A673 (cell line): ENCODE measurements at regions not wholly inside any gene's neighbourhood (a gene's known extent, or its start where the extent isn't known, plus 50 kb on each side); places are given as distances from the start of the nearest gene placed in this dataset.

Source experiments
- BruUV-seq: library from RNA; stranded (reverse); fragments of 400-500 nt; replicated peaks from 2 replicates; lab custom pipeline; 2021; lab: Mats Ljungman, UMichigan
- CTCF ChIA-PET: fragments of 300-600 bp; sonication (Branson Sonifier 250); formaldehyde crosslinking; loops from one replicate; lab custom pipeline; 2022; ENCODE audit warnings: antibody characterized with exemption; lab: Charles Lee
- POLR2A ChIA-PET: fragments of 300-600 bp; sonication (Branson Sonifier 250); formaldehyde crosslinking; loops from one replicate; lab custom pipeline; 2022; ENCODE audit warnings: antibody characterized with exemption; ENCODE audit not compliant: low non-redundant PET; lab: Charles Lee
- DNase-seq: peaks from one replicate; pipeline ENCODE4 v3.0.0-alpha.2; 2015; ENCODE audit warnings: low spot score
- H3K27ac ChIP-seq: fragments of 200-600 bp; sonication (generic); 2 replicates; pipeline ENCODE4 v1.5.1; 2016; ENCODE audit warnings: mixed run types, low read depth, mild to moderate bottlenecking, mixed read lengths, antibody characterized with exemption, low read length; ENCODE audit not compliant: poor library complexity, severe bottlenecking
- H3K27me3 ChIP-seq: fragments of 200-600 bp; sonication (generic); replicated peaks from 2 replicates; pipeline ENCODE4 v1.6.1; 2017; ENCODE audit warnings: mixed run types, low read depth, mild to moderate bottlenecking, mixed read lengths, antibody characterized with exemption, low read length; ENCODE audit not compliant: insufficient read depth, poor library complexity
- H3K36me3 ChIP-seq: fragments of 200-600 bp; sonication (generic); 2 replicates; pipeline ENCODE4 v1.6.1; 2016; ENCODE audit warnings: mixed run types, mild to moderate bottlenecking, mixed read lengths, antibody characterized with exemption, low read length; ENCODE audit not compliant: insufficient read depth, poor library complexity, severe bottlenecking
- H3K4me1 ChIP-seq: fragments of 200-600 bp; sonication (generic); 2 replicates; pipeline ENCODE4 v1.6.1; 2017; ENCODE audit warnings: mixed run types, mild to moderate bottlenecking, mixed read lengths, antibody characterized with exemption, low read length; ENCODE audit not compliant: insufficient read depth, poor library complexity, severe bottlenecking
- H3K4me3 ChIP-seq: fragments of 200-600 bp; sonication (generic); 2 replicates; pipeline ENCODE4 v1.5.1; 2016; ENCODE audit warnings: low read depth, mixed run types, mild to moderate bottlenecking, mixed read lengths, low read length; ENCODE audit not compliant: poor library complexity, severe bottlenecking
- H3K9me3 ChIP-seq: fragments of 200-600 bp; sonication (generic); 2 replicates; pipeline ENCODE4 v1.6.1; 2016; ENCODE audit warnings: mixed run types, low read depth, mild to moderate bottlenecking, mixed read lengths, antibody characterized with exemption, low read length; ENCODE audit not compliant: poor library complexity, severe bottlenecking
- EZH2 ChIP-seq: fragments of 200-600 bp; sonication (generic); IDR thresholded peaks from 2 replicates; pipeline ENCODE4 v1.6.1; 2017; ENCODE audit warnings: borderline replicate concordance, low read depth, mild to moderate bottlenecking, mixed read lengths, antibody characterized with exemption, low read length; ENCODE audit not compliant: poor library complexity, severe bottlenecking
- intact Hi-C: fragments of 100-400 bp; cut with micrococcal nuclease; formaldehyde crosslinking; loops from one replicate; pipeline ENCODE4 v1.10.0; 2022; ENCODE audit not compliant: unreplicated experiment
- TF ChIP-seq, protein P1 (sequence below): fragments of 300-800, 200-600 bp; sonication (generic); conservative IDR thresholded peaks from 2 replicates; pipeline ENCODE4 v1.5.1; 2017; ENCODE audit warnings: low read depth, mild to moderate bottlenecking, antibody characterized with exemption, low read length, moderate library complexity, mixed read lengths

DNA sequence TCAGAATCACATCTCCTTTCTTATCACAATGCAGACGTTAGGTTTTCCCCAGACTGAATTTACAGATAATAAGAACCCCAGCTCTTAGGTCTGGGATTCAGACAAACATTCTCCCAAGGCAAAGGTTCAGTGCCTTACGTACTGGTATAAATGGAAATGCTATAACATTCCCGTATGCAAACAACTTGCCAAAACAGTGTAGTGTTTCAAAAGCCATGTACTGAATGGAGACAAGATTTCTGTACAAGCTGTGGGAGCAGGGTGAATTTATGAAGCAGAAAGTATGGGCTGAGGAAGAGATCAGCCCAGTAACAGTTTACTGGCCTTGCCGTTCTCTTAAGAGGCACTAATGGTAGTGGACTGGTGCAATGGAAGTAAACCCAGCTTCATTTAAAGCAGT is 225.5 kb upstream of the ZNF462 start:
- intact Hi-C loops, result no loop called here
- BruUV-seq, result no TSS peak
- Histone ChIP-seq H3K27me3 (no peaks in the 10 kb centered on the region), H3K27ac (no peak overlapping the region), H3K36me3 (no peaks in the 10 kb centered on the region), H3K4me1 (no peaks in the 10 kb centered on the region), H3K9me3 (no peaks in the 10 kb centered on the region), H3K4me3 (no peak overlapping the region)
- no peak for DNase-seq
- CTCF ChIA-PET, result no interaction called here
- TF ChIP-seq, protein P1, sequence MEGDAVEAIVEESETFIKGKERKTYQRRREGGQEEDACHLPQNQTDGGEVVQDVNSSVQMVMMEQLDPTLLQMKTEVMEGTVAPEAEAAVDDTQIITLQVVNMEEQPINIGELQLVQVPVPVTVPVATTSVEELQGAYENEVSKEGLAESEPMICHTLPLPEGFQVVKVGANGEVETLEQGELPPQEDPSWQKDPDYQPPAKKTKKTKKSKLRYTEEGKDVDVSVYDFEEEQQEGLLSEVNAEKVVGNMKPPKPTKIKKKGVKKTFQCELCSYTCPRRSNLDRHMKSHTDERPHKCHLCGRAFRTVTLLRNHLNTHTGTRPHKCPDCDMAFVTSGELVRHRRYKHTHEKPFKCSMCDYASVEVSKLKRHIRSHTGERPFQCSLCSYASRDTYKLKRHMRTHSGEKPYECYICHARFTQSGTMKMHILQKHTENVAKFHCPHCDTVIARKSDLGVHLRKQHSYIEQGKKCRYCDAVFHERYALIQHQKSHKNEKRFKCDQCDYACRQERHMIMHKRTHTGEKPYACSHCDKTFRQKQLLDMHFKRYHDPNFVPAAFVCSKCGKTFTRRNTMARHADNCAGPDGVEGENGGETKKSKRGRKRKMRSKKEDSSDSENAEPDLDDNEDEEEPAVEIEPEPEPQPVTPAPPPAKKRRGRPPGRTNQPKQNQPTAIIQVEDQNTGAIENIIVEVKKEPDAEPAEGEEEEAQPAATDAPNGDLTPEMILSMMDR, result no peak
- TF ChIP-seq EZH2, result no peak
- POLR2A ChIA-PET, result interaction anchor here (0.6 kb wide), 1 partner anchor 18 kb away, joined by 3 read pairs; no protein-coding TSS in a partner anchor

DNA sequence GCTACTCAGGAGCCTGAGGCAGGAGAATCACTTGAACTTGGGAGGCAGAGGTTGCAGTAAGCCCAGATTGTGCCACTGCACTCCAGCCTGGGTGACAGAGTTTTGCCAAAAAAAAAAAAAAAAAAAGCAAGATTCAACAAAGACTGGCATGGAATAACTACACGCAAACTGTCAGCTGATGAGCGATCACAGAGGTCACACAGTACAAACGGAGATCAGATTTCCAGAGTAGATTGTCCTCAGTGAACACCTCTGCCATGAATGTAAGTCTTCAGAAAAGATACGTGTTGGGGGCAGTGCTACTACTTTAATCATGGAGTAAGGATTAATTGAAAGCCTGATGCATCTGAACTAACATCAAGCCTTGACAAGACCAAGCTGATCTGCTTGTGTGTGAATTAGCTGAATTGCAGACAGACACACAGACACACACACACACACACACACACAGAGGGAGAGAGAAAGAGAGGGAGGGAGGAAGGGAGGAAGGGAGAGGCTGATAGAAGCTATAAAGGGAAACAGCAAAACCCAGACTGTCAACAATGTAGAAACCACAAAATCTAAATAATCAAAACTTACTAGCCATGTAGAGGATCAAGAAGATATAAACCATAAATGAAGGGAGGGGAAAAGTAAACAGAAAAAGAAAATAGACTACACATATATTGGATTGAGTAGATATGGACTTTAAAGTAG is 222.9 kb upstream of the ZNF462 start:
- CTCF ChIA-PET, result no interaction called here
- Histone ChIP-seq H3K27me3 (no peaks in the 10 kb centered on the region), H3K9me3 (no peaks in the 10 kb centered on the region), H3K36me3 (no peaks in the 10 kb centered on the region), H3K27ac (no peak overlapping the region), H3K4me1 (no peaks in the 10 kb centered on the region), H3K4me3 (no peak overlapping the region)
- POLR2A ChIA-PET, result no interaction called here
- no peak for DNase-seq
- BruUV-seq, result no TSS peak
- intact Hi-C loops, result loop anchor here (1.0 kb wide), 1 partner anchor 19 kb away; no protein-coding TSS in a partner anchor
- no peak for TF ChIP-seq EZH2
- TF ChIP-seq, protein P1, result no peak

DNA sequence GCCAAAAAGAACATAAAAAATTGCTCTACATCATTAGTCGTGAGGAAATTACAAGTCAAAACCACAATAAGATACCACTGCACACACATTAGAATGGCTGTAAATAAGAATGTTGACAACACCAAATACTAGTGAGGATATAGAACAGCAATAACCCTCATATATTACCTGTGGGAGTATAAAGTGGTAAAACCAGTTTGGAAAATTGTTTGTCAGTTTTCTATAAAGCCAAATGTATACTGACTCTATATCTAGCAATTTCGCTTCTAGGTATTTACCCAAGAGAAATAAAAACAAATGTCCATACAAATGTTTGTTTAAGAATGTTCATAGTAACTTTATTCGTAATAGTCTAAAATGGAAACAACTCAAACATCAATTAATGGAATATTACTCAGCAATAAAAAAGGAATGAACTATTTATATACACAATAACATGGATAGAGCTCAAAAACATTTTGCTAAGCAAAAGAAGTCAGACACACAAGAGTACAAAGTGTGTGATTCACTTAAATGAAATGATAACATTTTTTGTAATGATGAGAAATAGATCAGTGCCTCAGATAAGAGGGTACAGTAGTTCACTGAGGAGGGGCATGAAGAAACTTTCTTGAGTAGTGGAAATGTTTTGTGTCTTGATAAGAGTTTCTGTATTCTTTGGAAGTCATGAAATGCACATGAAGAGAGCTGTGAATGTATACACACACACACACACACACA is 219.6 kb upstream of the ZNF462 start:
- Histone ChIP-seq H3K36me3 (no peaks in the 10 kb centered on the region), H3K9me3 (no peaks in the 10 kb centered on the region), H3K4me3 (no peak overlapping the region), H3K27me3 (no peaks in the 10 kb centered on the region), H3K4me1 (no peaks in the 10 kb centered on the region), H3K27ac (no peak overlapping the region)
- TF ChIP-seq, protein P1, result no peak
- no peak for TF ChIP-seq EZH2
- intact Hi-C loops, result no loop called here
- DNase-seq, result no peak
- ChIA-PET CTCF (no interaction called here), POLR2A (no interaction called here)
- no TSS peak for BruUV-seq
